AG04450 (cell line): ENCODE measurements at regions not wholly inside any gene's neighbourhood (a gene's known extent, or its start where the extent isn't known, plus 50 kb on each side); places are given as distances from the start of the nearest gene placed in this dataset.

Source experiments
- CTCF ChIA-PET: fragments of 300-600, 350-600 bp; formaldehyde crosslinking; extraction: SDS; loops from one replicate; lab custom pipeline; 2022; ENCODE audit warnings: antibody characterized with exemption, inconsistent platforms; lab: Charles Lee
- POLR2A ChIA-PET: fragments of 350-600 bp; formaldehyde crosslinking; extraction: SDS; loops from one replicate; lab custom pipeline; 2021; ENCODE audit warnings: antibody characterized with exemption, inconsistent platforms; lab: Yijun Ruan, JAX
- DNase-seq: peaks from one replicate; pipeline ENCODE4 v3.0.0-alpha.2; 2011; ENCODE audit warnings: low read depth, low spot score
- H3K27ac ChIP-seq: one replicate; pipeline ENCODE4 v1.5.1; 2012; ENCODE audit warnings: low read depth, low read length, control low read depth
- H3K27me3 ChIP-seq: one replicate; pipeline ENCODE4 v1.6.0; 2012; ENCODE audit warnings: low read length; ENCODE audit not compliant: control insufficient read depth, insufficient read depth
- H3K4me3 ChIP-seq: 2 replicates; pipeline ENCODE4 v1.5.1; 2011; ENCODE audit warnings: mild to moderate bottlenecking, low read depth, low read length, control low read depth
- H3K9me3 ChIP-seq: 2 replicates; pipeline ENCODE4 v1.5.1; 2012; ENCODE audit warnings: low read length; ENCODE audit not compliant: control insufficient read depth, insufficient read depth
- CTCF ChIP-seq: IDR thresholded peaks from 2 replicates; pipeline ENCODE4 v1.5.1; 2011; ENCODE audit warnings: low read depth, low read length, control low read depth, inconsistent platforms

DNA sequence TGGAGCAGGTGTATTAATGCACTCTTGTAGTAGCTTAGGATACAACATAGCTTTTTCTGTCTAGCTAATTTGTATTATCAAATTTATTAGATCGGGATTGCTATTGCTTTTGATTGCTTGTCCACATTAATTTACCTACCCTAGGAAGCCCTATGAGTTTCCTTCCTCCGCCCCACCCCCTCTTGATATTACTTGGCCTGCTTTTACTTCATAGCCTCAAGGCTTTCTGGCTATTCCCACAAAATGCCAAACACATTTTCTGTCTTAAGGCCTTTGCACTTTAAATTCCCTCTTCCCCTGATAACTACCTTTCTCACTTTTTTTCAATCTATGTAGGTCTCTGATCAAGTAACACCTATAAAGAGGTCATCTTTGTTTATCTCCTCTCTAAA, 99.1 kb upstream of the PRSS16 start:
- POLR2A ChIA-PET: interaction anchor here (2.2 to 7.0 kb wide), 3 partner anchors 16 to 745 kb away, joined by 15 to 251 read pairs (median 46); a partner anchor contains a TSS
- CTCF ChIA-PET: interaction anchor here (1.1 to 1.3 kb wide), 2 partner anchors 16 to 624 kb away, joined by 3 read pairs; a partner anchor contains a TSS

DNA sequence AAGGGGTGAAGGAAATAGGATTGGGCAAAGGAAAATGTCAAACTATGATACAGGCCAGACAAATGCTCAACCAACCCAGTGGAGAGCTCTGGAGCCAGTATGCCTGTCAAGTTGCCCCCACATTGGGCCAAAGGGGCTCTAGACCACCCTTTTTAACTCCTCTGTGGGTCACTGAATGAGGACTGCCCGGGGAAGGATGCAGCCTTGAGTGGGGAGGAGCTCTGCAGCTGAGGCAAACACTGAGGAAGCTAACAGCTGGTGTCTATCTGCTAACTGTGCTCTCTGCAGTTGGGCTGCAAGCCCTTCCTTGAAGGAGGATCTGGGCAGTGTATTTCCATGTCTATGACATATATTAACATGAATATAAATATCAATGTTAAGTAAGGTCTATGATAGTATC, 98.4 kb upstream of the PRSS16 start:
- no peak overlapping the region for H3K4me3 ChIP-seq
- no peaks in the 10 kb centered on the region; the same call in 1 of the 2 replicates for H3K9me3 ChIP-seq
- POLR2A ChIA-PET: interaction anchor here (1.0 to 7.0 kb wide), 3 partner anchors 17 to 744 kb away, joined by 5 to 251 read pairs (median 15); a partner anchor contains a TSS
- CTCF ChIA-PET: interaction anchor here (0.7 to 3.8 kb wide), 5 partner anchors 11 to 647 kb away, joined by 3 to 12 read pairs (median 3); no protein-coding TSS in a partner anchor
- DNase-seq: no peak
- no peak for TF ChIP-seq CTCF
- H3K27ac ChIP-seq: no peak overlapping the region
- no peaks in the 10 kb centered on the region for H3K27me3 ChIP-seq

More for the DNA sequence above, 99.1 kb upstream of the PRSS16 start:
- Histone ChIP-seq H3K4me3 (no peak overlapping the region), H3K27ac (no peak overlapping the region), H3K27me3 (no peaks in the 10 kb centered on the region), H3K9me3 (no peaks in the 10 kb centered on the region; the same call in 1 of the 2 replicates)
- no peak for DNase-seq
- TF ChIP-seq CTCF: no peak

- H3K27me3 ChIP-seq: no peaks in the 10 kb centered on the region
- H3K9me3 ChIP-seq: no peaks in the 10 kb centered on the region
- no peak for TF ChIP-seq CTCF
- ChIA-PET CTCF (interaction anchor here (0.7 to 3.1 kb wide), 4 partner anchors 28 to 598 kb away, joined by 3 to 16 read pairs (median 4); no protein-coding TSS in a partner anchor), POLR2A (no interaction called here)
- no peak overlapping the region for H3K27ac ChIP-seq
- DNase-seq: no peak
- no peak overlapping the region for H3K4me3 ChIP-seq
These were observed 92.8 kb upstream of the PRSS16 start for GRCh38 chr6:27154696-27155095.

DNA sequence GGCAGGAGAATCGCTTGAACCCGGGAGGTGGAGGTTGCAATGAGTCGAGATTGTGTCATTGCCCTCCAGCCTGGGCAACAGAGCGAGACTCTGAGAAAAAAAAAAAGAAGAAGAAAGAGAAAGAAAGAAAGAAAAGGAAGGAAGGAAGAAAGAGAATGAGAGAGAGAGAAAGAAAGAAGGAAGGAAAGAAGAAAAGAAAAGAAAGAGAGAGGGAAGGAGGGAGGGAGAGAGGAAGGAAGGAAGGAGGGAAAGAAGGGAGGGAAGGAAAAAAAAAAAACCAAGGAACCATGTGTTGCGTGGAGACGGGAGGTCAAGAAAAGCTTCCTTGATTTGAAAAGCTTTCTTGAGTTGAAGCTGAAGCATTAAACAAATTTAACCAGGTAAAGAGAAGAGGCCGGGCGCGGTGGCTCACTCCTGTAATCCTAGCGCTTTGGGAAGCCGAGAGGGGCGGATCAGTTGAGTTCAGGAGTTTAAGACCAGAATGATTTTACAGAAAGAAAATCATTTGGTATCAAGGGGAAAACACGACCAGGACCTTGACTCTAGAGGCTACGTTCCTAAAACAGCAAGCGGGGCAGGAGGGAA, 90.5 kb upstream of the PRSS16 start:
- H3K4me3 ChIP-seq: peak overlapping the region; percentile 62
- POLR2A ChIA-PET: interaction anchor here (0.6 to 1.3 kb wide), 2 partner anchors 10 to 26 kb away, joined by 3 to 6 read pairs; a partner anchor contains a TSS
- H3K9me3 ChIP-seq: no peaks in the 10 kb centered on the region
- H3K27me3 ChIP-seq: no peaks in the 10 kb centered on the region
- DNase-seq: no peak
- TF ChIP-seq CTCF: no peak
- CTCF ChIA-PET: interaction anchor here (0.9 to 3.1 kb wide), 6 partner anchors 10 to 1131 kb away, joined by 3 to 16 read pairs (median 4); a partner anchor contains a TSS
- H3K27ac ChIP-seq: no peak overlapping the region
